ENCODE measurements at regions not wholly inside any gene's neighbourhood (a gene's known extent, or its start where the extent isn't known, plus 50 kb on each side); places are given as distances from the start of the nearest gene placed in this dataset.

GRCh38 chr9:99489060-99489413, 267.0 kb downstream of the SEC61B start:
- Histone ChIP-seq H3K27ac (ENCODE audit: extremely low read depth, low read depth, low read length) (no peak overlapping the region), H3K9me3 (replicated peaks; ENCODE audit: control insufficient read depth, insufficient read depth, low read depth, low read length) (no peaks in the 10 kb centered on the region), H3K9ac (ENCODE audit: insufficient read depth in 1 of 2, low read depth in 2 of 2, low read length in 2 of 2) (no peak overlapping the region), H3K36me3 (ENCODE audit: control insufficient read depth, insufficient read depth, low read length) (no peaks in the 10 kb centered on the region), H3K79me2 (ENCODE audit: control insufficient read depth, insufficient read depth, low read length) (no peaks in the 10 kb centered on the region), H3K4me3 (no peak overlapping the region), H3K4me1 (replicated peaks in 1 of 2; ENCODE audit: control insufficient read depth in 2 of 2, insufficient read depth in 2 of 2, low read length in 2 of 2) (no peaks in the 10 kb centered on the region), H3K4me2 (ENCODE audit: insufficient read depth, low read length) (no peak overlapping the region), H2AFZ (ENCODE audit: low read depth, low read length) (no peak overlapping the region), H3K27me3 (ENCODE audit: control insufficient read depth in 2 of 2, insufficient read depth in 2 of 2, low read length in 2 of 2) (peaks cover 0 to 3% of the 10 kb centered on the region in 2 experiments; a peak in 2 of 5 replicates), H4K20me1 (replicated peaks; ENCODE audit: control insufficient read depth, insufficient read depth, low read length) (no peaks in the 10 kb centered on the region), H3K9me1 (ENCODE audit: control insufficient read depth, insufficient read depth, low read length) (no peaks in the 10 kb centered on the region)
- FAIRE-seq, result no peak
- ChIA-PET POLR2A (interaction anchor here (1.2 kb wide), 1 partner anchor 8 kb away, joined by 3 read pairs; no protein-coding TSS in a partner anchor), CTCF (ENCODE audit: low intra/inter-chr PET ratio) (no interaction called here)
- intact Hi-C loops (cut with micrococcal nuclease), result no loop called here
- no peak for ATAC-seq
- no TSS peak for BruUV-seq (replicated peaks)
- in situ Hi-C loops (cut with MboI), result no loop called here
- no peak for DNase-seq (ENCODE audit: extremely low read depth in 1 of 4, low spot score in 3 of 4)
- TF ChIP-seq ZNF124 (CRISPR knock-in tag; IDR thresholded peaks at IDR 0.05) (no peak), XRCC4 (IDR thresholded peaks at IDR 0.05; ENCODE audit: extremely low read depth, insufficient read depth, insufficient read length) (no peak), ZNF212 (CRISPR knock-in tag; IDR thresholded peaks at IDR 0.05) (no peak), ATF3 (IDR thresholded peaks at IDR 0.05) (no peak), ATF3 (CRISPR knock-in tag; conservative IDR thresholded peaks at IDR 0.05) (no peak), EWSR1 (IDR thresholded peaks at IDR 0.05; ENCODE audit: borderline replicate concordance, low read depth, partially characterized antibody) (no peak), SNAPC5 (CRISPR knock-in tag; IDR thresholded peaks at IDR 0.05) (no peak), ZNF766 (CRISPR knock-in tag; conservative IDR thresholded peaks at IDR 0.05) (no peak), RBM25 (IDR thresholded peaks at IDR 0.05; ENCODE audit: low read depth, low read length, severe bottlenecking) (no peak), IRF1 (CRISPR knock-in tag; IDR thresholded peaks at IDR 0.05; ENCODE audit: borderline replicate concordance) (no peak), ATF7 (IDR thresholded peaks at IDR 0.05) (no peak), NFIX (CRISPR knock-in tag; IDR thresholded peaks at IDR 0.05; ENCODE audit: low read depth) (no peak), RFX5 (IDR thresholded peaks at IDR 0.05; ENCODE audit: low read depth, low read length) (no peak), TGIF2 (CRISPR knock-in tag; IDR thresholded peaks at IDR 0.05) (no peak), MLLT1 (IDR thresholded peaks at IDR 0.05) (no peak), ZNF707 (CRISPR knock-in tag; conservative IDR thresholded peaks at IDR 0.05) (no peak), RNF219 (CRISPR knock-in tag; IDR thresholded peaks at IDR 0.05) (no peak), EHMT2 (IDR thresholded peaks at IDR 0.05) (no peak), FOXM1 (IDR thresholded peaks at IDR 0.05; ENCODE audit: low read depth) (no peak), FOXM1 (CRISPR knock-in tag; IDR thresholded peaks at IDR 0.05; ENCODE audit: low read depth) (no peak)
